ENCODE measurements at regions not wholly inside any gene's neighbourhood (a gene's known extent, or its start where the extent isn't known, plus 50 kb on each side); places are given as distances from the start of the nearest gene placed in this dataset.

- H3K23me2 ChIP-seq (ENCODE audit: low read depth, low read length), result no peaks in the 10 kb centered on the region
- no peak overlapping the region for H2AFZ ChIP-seq (ENCODE audit: low read length)
- no peaks in the 10 kb centered on the region for H4K20me1 ChIP-seq (replicated peaks in 1 of 2; ENCODE audit: control insufficient read depth in 1 of 2, insufficient read depth in 2 of 2, low read length in 2 of 2)
- FAIRE-seq, result no peak
- H3K23ac ChIP-seq (ENCODE audit: insufficient read length), result no peak overlapping the region
- 86% methylated on average over 2 of the region's 2 CpGs; no CpG with 5 or more reads in 1 of the 2 experiments for WGBS, 2 experiments (ENCODE audit: extremely low coverage in 1 of 2, insufficient coverage in 1 of 2, insufficient read length in 1 of 2, insufficient replicate concordance in 2 of 2, low coverage in 1 of 2, low lambda C conversion rate in 2 of 2, missing lambda C conversion rate in 1 of 2)
- no peak overlapping the region for H2BK20ac ChIP-seq (ENCODE audit: low read length)
- no peaks in the 10 kb centered on the region for H3K36me3 ChIP-seq (ENCODE audit: control insufficient read depth in 2 of 4, insufficient read depth in 4 of 4, low read length in 3 of 4)
- H3K79me1 ChIP-seq (ENCODE audit: low read depth, low read length), result no peaks in the 10 kb centered on the region
- H3K27me3 ChIP-seq (replicated peaks in 1 of 4; ENCODE audit: control insufficient read depth in 3 of 4, extremely low read depth in 1 of 4, insufficient read depth in 3 of 4, low read length in 3 of 4), result no peaks in the 10 kb centered on the region
- ChIA-PET POLR2A (ENCODE audit: partially characterized antibody) (no interaction called here), CTCF (ENCODE audit: partially characterized antibody) (interaction anchor here (0.8 kb wide), 1 partner anchor 12 kb away, joined by 3 read pairs; no protein-coding TSS in a partner anchor)
- H3K79me2 ChIP-seq (ENCODE audit: control insufficient read depth in 1 of 2, insufficient read depth in 2 of 2, low read length in 2 of 2), result no peaks in the 10 kb centered on the region
- no peaks in the 10 kb centered on the region for H3K9me3 ChIP-seq (ENCODE audit: insufficient read depth in 2 of 2, low read depth in 1 of 2, low read length in 1 of 2)
- no peak overlapping the region for H3K18ac ChIP-seq (ENCODE audit: extremely low read depth, low read length)
- no peak overlapping the region for H4K91ac ChIP-seq (replicated peaks; ENCODE audit: insufficient read length, low read length)
- H4K5ac ChIP-seq (ENCODE audit: insufficient read length, low read depth, low read length), result no peak overlapping the region
- no peak overlapping the region for H2BK12ac ChIP-seq (ENCODE audit: low read depth, low read length)
- peak overlapping the region; percentile 15 for H3K4ac ChIP-seq (replicated peaks; ENCODE audit: insufficient read length, low read depth, low read length)
- no peak overlapping the region for H2AK5ac ChIP-seq (ENCODE audit: low read depth, low read length)
- DNase-seq (ENCODE audit: low read depth in 1 of 2, low spot score in 2 of 2), result no peak
- peaks cover 0 to 4% (median 3%) of the 10 kb centered on the region in 4 experiments; a peak in 5 of 7 replicates for H3K4me1 ChIP-seq (replicated peaks in 1 of 4; ENCODE audit: control insufficient read depth in 3 of 4, insufficient read depth in 4 of 4, low read length in 3 of 4)
- H2BK120ac ChIP-seq (replicated peaks; ENCODE audit: low read depth, low read length), result no peak overlapping the region
- no peak overlapping the region for H2BK5ac ChIP-seq (ENCODE audit: low read depth, low read length)
- no peak overlapping the region for H3K4me2 ChIP-seq (ENCODE audit: insufficient read depth in 1 of 2, low read depth in 2 of 2, low read length in 2 of 2)
- no peak overlapping the region for H4K8ac ChIP-seq (ENCODE audit: extremely low read depth, insufficient read depth, low read length)
- H3K9ac ChIP-seq (replicated peaks in 1 of 4; ENCODE audit: extremely low read depth in 1 of 4, low read depth in 3 of 4, low read length in 3 of 4), result no peak overlapping the region
- H3K56ac ChIP-seq (replicated peaks; ENCODE audit: insufficient read length, low read depth, low read length), result no peak overlapping the region
- no peak overlapping the region for H3K14ac ChIP-seq (ENCODE audit: insufficient read length)
- H3K4me3 ChIP-seq (ENCODE audit: extremely low read depth in 1 of 4, insufficient read depth in 2 of 4, low read depth in 3 of 4, low read length in 4 of 4), result no peak overlapping the region
- no peak overlapping the region for H2BK15ac ChIP-seq (ENCODE audit: low read length)
- H3K27ac ChIP-seq (ENCODE audit: low read depth, low read length), result no peak overlapping the region
- TF ChIP-seq TBP (IDR thresholded peaks at IDR 0.05; ENCODE audit: low read depth, low read length), result no peak
- TF ChIP-seq SUZ12 (IDR thresholded peaks at IDR 0.05; ENCODE audit: low read length), result no peak
- no peak for TF ChIP-seq MAFK (IDR thresholded peaks at IDR 0.05; ENCODE audit: low read depth, low read length)
- TF ChIP-seq EZH2 (IDR thresholded peaks at IDR 0.05; ENCODE audit: low read depth, low read length, severe bottlenecking), result no peak
- TF ChIP-seq TAF7 (optimal IDR thresholded peaks at IDR 0.05; ENCODE audit: borderline replicate concordance, low read depth, low read length), result no peak
- no peak for TF ChIP-seq MAX (IDR thresholded peaks at IDR 0.05)
- TF ChIP-seq NRF1 (IDR thresholded peaks at IDR 0.05; ENCODE audit: low read depth, low read length), result no peak
- TF ChIP-seq SIX5 (IDR thresholded peaks at IDR 0.05; ENCODE audit: low read depth, low read length), result no peak
- TF ChIP-seq RBBP5 (IDR thresholded peaks at IDR 0.05; ENCODE audit: borderline replicate concordance, low read depth, low read length), result no peak
- no peak for TF ChIP-seq ZNF274 (IDR thresholded peaks at IDR 0.05; ENCODE audit: borderline replicate concordance, extremely low read depth, low read length)
- TF ChIP-seq CBX8 (IDR thresholded peaks at IDR 0.05; ENCODE audit: borderline replicate concordance, low read depth, low read length), result no peak
- no peak for TF ChIP-seq GABPA (IDR thresholded peaks at IDR 0.05; ENCODE audit: borderline replicate concordance, insufficient read depth, low read length)
- TF ChIP-seq CTBP2 (IDR thresholded peaks at IDR 0.05; ENCODE audit: borderline replicate concordance, insufficient read depth, insufficient read length, low read length), result no peak
These were observed 236.6 kb downstream of the PSAT1 start for GRCh38 chr9:78533500-78533899.
